H9 (cell line): ENCODE measurements at regions not wholly inside any gene's neighbourhood (a gene's known extent, or its start where the extent isn't known, plus 50 kb on each side); places are given as distances from the start of the nearest gene placed in this dataset.

ENCODE experiments used
- DNase-seq: peaks from one replicate; pipeline ENCODE4 v3.0.0-alpha.2; 2017
- H2AFZ ChIP-seq: one replicate; pipeline ENCODE4 v1.6.1; 2013; ENCODE audit warnings: mild to moderate bottlenecking, low read length, control low read depth, moderate library complexity
- H2AK5ac ChIP-seq: 2 replicates; pipeline ENCODE4 v1.6.1; 2013; ENCODE audit warnings: low read length, control low read depth, mixed read lengths; ENCODE audit not compliant: insufficient read length
- H2BK120ac ChIP-seq: one replicate; pipeline ENCODE4 v1.6.1; 2013; ENCODE audit warnings: low read depth, mild to moderate bottlenecking, low read length, control low read depth, inconsistent platforms; ENCODE audit not compliant: poor library complexity, severe bottlenecking
- H2BK12ac ChIP-seq: 2 replicates; pipeline ENCODE4 v1.6.1; 2013; ENCODE audit warnings: low read length, control low read depth, mixed read lengths, low read depth; ENCODE audit not compliant: insufficient read length
- H2BK15ac ChIP-seq: 2 replicates; pipeline ENCODE4 v1.6.1; 2013; ENCODE audit warnings: low read depth, low read length, control low read depth
- H2BK20ac ChIP-seq: one replicate; pipeline ENCODE4 v1.6.1; 2013; ENCODE audit warnings: low read depth, mild to moderate bottlenecking, low read length, control low read depth, inconsistent platforms; ENCODE audit not compliant: poor library complexity, severe bottlenecking
- H2BK5ac ChIP-seq: 2 replicates; pipeline ENCODE4 v1.6.1; 2013; ENCODE audit warnings: low read length, control low read depth, mixed read lengths; ENCODE audit not compliant: insufficient read length
- H3K14ac ChIP-seq: 2 replicates; pipeline ENCODE4 v1.6.1; 2013; ENCODE audit warnings: low read length, control low read depth; ENCODE audit not compliant: insufficient read depth
- H3K18ac ChIP-seq: 2 replicates; pipeline ENCODE4 v1.6.1; 2013; ENCODE audit warnings: low read depth, mild to moderate bottlenecking, mixed read lengths, low read length, control low read depth; ENCODE audit not compliant: insufficient read length
- H3K23ac ChIP-seq: 2 replicates; pipeline ENCODE4 v1.6.1; 2013; ENCODE audit warnings: low read length, control low read depth, mixed read lengths, low read depth; ENCODE audit not compliant: insufficient read length
- H3K23me2 ChIP-seq: 2 replicates; pipeline ENCODE4 v1.6.1; 2013; ENCODE audit warnings: low read depth, mild to moderate bottlenecking, mixed read lengths, low read length, control low read depth; ENCODE audit not compliant: insufficient read length, poor library complexity, severe bottlenecking
- H3K27ac ChIP-seq: 2 replicates; pipeline ENCODE4 v1.5.1; 2013; ENCODE audit warnings: low read length, control low read depth, mixed read lengths, low read depth; ENCODE audit not compliant: insufficient read length
- H3K27me3 ChIP-seq: 2 replicates; pipeline ENCODE4 v1.6.1; 2013; ENCODE audit warnings: low read length, control low read depth, inconsistent platforms; ENCODE audit not compliant: insufficient read depth
- H3K4ac ChIP-seq: 2 replicates; pipeline ENCODE4 v1.6.1; 2013; ENCODE audit warnings: low read depth, mild to moderate bottlenecking, control low read depth, inconsistent platforms, low read length, moderate library complexity
- H3K4me1 ChIP-seq: 2 replicates; pipeline ENCODE4 v1.6.1; 2013; ENCODE audit warnings: low read length, control low read depth, inconsistent platforms; ENCODE audit not compliant: insufficient read depth
- H3K4me2 ChIP-seq: 2 replicates; pipeline ENCODE4 v1.6.1; 2013; ENCODE audit warnings: low read length, control low read depth, mixed read lengths; ENCODE audit not compliant: insufficient read length, insufficient read depth
- H3K56ac ChIP-seq: 2 replicates; pipeline ENCODE4 v1.6.1; 2013; ENCODE audit warnings: low read depth, mild to moderate bottlenecking, mixed read lengths, low read length, control low read depth; ENCODE audit not compliant: insufficient read length
- H3K79me1 ChIP-seq: 2 replicates; pipeline ENCODE4 v1.6.1; 2013; ENCODE audit warnings: low read depth, mild to moderate bottlenecking, moderate library complexity, low read length, control low read depth, inconsistent platforms; ENCODE audit not compliant: insufficient read depth, poor library complexity, severe bottlenecking
- H3K79me2 ChIP-seq: 2 replicates; pipeline ENCODE4 v1.6.1; 2013; ENCODE audit warnings: low read length, control low read depth, inconsistent platforms; ENCODE audit not compliant: insufficient read depth
- H3K9ac ChIP-seq: 2 replicates; pipeline ENCODE4 v1.6.1; 2013; ENCODE audit warnings: low read length, control low read depth, mixed read lengths; ENCODE audit not compliant: insufficient read length; ENCODE audit errors: extremely low read depth
- H3K9me3 ChIP-seq: one replicate; pipeline ENCODE4 v1.6.1; 2013; ENCODE audit warnings: low read depth, low read length, inconsistent platforms; ENCODE audit not compliant: control insufficient read depth
- H3T11ph ChIP-seq: one replicate; pipeline ENCODE4 v1.6.1; 2013; ENCODE audit warnings: mild to moderate bottlenecking, low read length, control low read depth, inconsistent platforms
- H4K20me1 ChIP-seq: one replicate; pipeline ENCODE4 v1.6.1; 2013; ENCODE audit not compliant: control insufficient read depth, insufficient read length, insufficient read depth
- H4K5ac ChIP-seq: 2 replicates; pipeline ENCODE4 v1.6.1; 2013; ENCODE audit warnings: low read depth, mild to moderate bottlenecking, mixed read lengths, low read length, control low read depth; ENCODE audit not compliant: insufficient read length
- H4K8ac ChIP-seq: replicated peaks from 2 replicates; pipeline ENCODE4 v1.6.1; 2013; ENCODE audit warnings: low read length, control low read depth, mixed read lengths, low read depth; ENCODE audit not compliant: insufficient read length
- H4K91ac ChIP-seq: 2 replicates; pipeline ENCODE4 v1.6.1; 2013; ENCODE audit warnings: low read depth, mild to moderate bottlenecking, moderate library complexity, mixed read lengths, low read length, control low read depth; ENCODE audit not compliant: insufficient read length
- H3K27ac Mint-ChIP-seq, 3 experiments: 2 replicates in 2 of 3; 3 replicates in 1 of 3; pipeline ENCODE4 v1.8.0; 2020 to 2021; ENCODE audit warnings: mixed read lengths in 3 of 3, mild to moderate bottlenecking in 1 of 3, moderate library complexity in 1 of 3
- H3K27me3 Mint-ChIP-seq: 2 replicates; pipeline ENCODE4 v1.8.0; 2021; ENCODE audit warnings: low read depth, mild to moderate bottlenecking, moderate library complexity, mixed read lengths
- H3K36me3 Mint-ChIP-seq, 3 experiments: 2 replicates in 2 of 3; 3 replicates in 1 of 3; pipeline ENCODE4 v1.8.0; 2020 to 2021; ENCODE audit warnings: low read depth in 3 of 3, mixed read lengths in 3 of 3; ENCODE audit not compliant: insufficient read depth in 1 of 3
- H3K4me1 Mint-ChIP-seq, 2 experiments: 2 replicates each; pipeline ENCODE4 v1.8.0; 2020; ENCODE audit warnings: mixed read lengths in 2 of 2
- H3K4me3 Mint-ChIP-seq, 2 experiments: 2 replicates in 1 of 2; 3 replicates in 1 of 2; pipeline ENCODE4 v1.8.0; 2020 to 2021; ENCODE audit warnings: mild to moderate bottlenecking in 2 of 2, mixed read lengths in 2 of 2, moderate library complexity in 1 of 2
- H3K9me3 Mint-ChIP-seq, 2 experiments: 2 replicates in 1 of 2; 3 replicates in 1 of 2; pipeline ENCODE4 v1.8.0; 2020; ENCODE audit warnings: mild to moderate bottlenecking in 2 of 2, mixed read lengths in 2 of 2, moderate library complexity in 1 of 2
- CTCF ChIP-seq: fragments of 200-600 bp; sonication (generic); conservative IDR thresholded peaks from 3 replicates; pipeline ENCODE4 v1.8.0; 2021; ENCODE audit warnings: antibody characterized with exemption, mild to moderate bottlenecking
- WGBS: extraction: QIAGEN DNeasy Blood & Tissue Kit; methylation state at CpG from one replicate; pipeline ENCODE4 v1.1.7; 2013; ENCODE audit warnings: missing lambda C conversion rate, low lambda C conversion rate, mixed read lengths; ENCODE audit not compliant: insufficient read length; ENCODE audit errors: extremely low coverage; 5-methylcytosine and 5-hydroxymethylcytosine counted together

- Histone ChIP-seq H3K4me2 (no peak overlapping the region), H3K18ac (no peak overlapping the region), H4K5ac (no peak overlapping the region)
Observed at GRCh38 chr3:181290941-181291340, 301.4 kb upstream of the DNAJC19 start.

More at GRCh38 chr3:181290941-181291340, 301.4 kb upstream of the DNAJC19 start:
- Histone ChIP-seq H3K14ac (no peak overlapping the region), H3K23me2 (no peaks in the 10 kb centered on the region), H3K27me3 (no peaks in the 10 kb centered on the region), H4K20me1 (no peaks in the 10 kb centered on the region), H3K23ac (no peak overlapping the region), H2AFZ (no peak overlapping the region), H3K9ac (no peak overlapping the region), H3K9me3 (no peaks in the 10 kb centered on the region), H3K4ac (no peak overlapping the region), H3K79me1 (no peaks in the 10 kb centered on the region), H2BK12ac (no peak overlapping the region), H2AK5ac (no peak overlapping the region), H3T11ph (no peak overlapping the region), H4K8ac (no peak overlapping the region), H2BK20ac (no peak overlapping the region), H3K56ac (no peak overlapping the region), H2BK120ac (no peak overlapping the region), H4K91ac (no peak overlapping the region), H3K27ac (no peak overlapping the region), H2BK5ac (no peak overlapping the region), H2BK15ac (no peak overlapping the region), H3K4me1 (no peaks in the 10 kb centered on the region; the same call in 1 of the 2 replicates), H3K79me2 (no peaks in the 10 kb centered on the region; the same call in 1 of the 2 replicates)
- Mint-ChIP-seq H3K27ac (no peak overlapping the region; a peak in 1 of 7 replicates), H3K4me1 (peaks cover 14 to 18% of the 10 kb centered on the region in 2 experiments), H3K36me3 (no peaks in the 10 kb centered on the region), H3K4me3 (no peak overlapping the region), H3K27me3 (no peaks in the 10 kb centered on the region), H3K9me3 (no peaks in the 10 kb centered on the region)
- no peak for DNase-seq
- no peak for TF ChIP-seq CTCF
- WGBS = no CpG with 5 or more reads among the region's 3 CpGs
